ENCODE measurements at regions not wholly inside any gene's neighbourhood (a gene's known extent, or its start where the extent isn't known, plus 50 kb on each side); places are given as distances from the start of the nearest gene placed in this dataset.

GRCh38 chr16:80191928-80192327 lies 348.9 kb upstream of the DYNLRB2 start:
- no peak overlapping the region for H3K4me3 ChIP-seq (ENCODE audit: low read length)
- no peak for DNase-seq
- CTCF ChIA-PET, result no interaction called here
- H3K27me3 Mint-ChIP-seq, result peaks cover 4 to 20% of the 10 kb centered on the region in 2 donors
- H3K27ac ChIP-seq (ENCODE audit: low read depth, low read length), result no peak overlapping the region
- H3K9me3 ChIP-seq (ENCODE audit: low read length), result no peaks in the 10 kb centered on the region
- H3K4me3 Mint-ChIP-seq, result no peak overlapping the region
- H3K4me1 Mint-ChIP-seq, result no peaks in the 10 kb centered on the region
- no peaks in the 10 kb centered on the region for H3K4me1 ChIP-seq (ENCODE audit: insufficient read depth, low read length)
- peaks cover 0 to 4% (median 0%) of the 10 kb centered on the region in 5 donors for H3K9me3 Mint-ChIP-seq
- H3K27me3 ChIP-seq (ENCODE audit: insufficient read depth, low read length, poor library complexity, severe bottlenecking), result no peaks in the 10 kb centered on the region
- H3K27ac Mint-ChIP-seq, result no peak overlapping the region
- H3K36me3 ChIP-seq (ENCODE audit: insufficient read depth, low read length), result no peaks in the 10 kb centered on the region
- POLR2A ChIA-PET, result no interaction called here
- H3K36me3 Mint-ChIP-seq, result no peaks in the 10 kb centered on the region

- peaks cover 0 to 4% (median 0%) of the 10 kb centered on the region in 5 donors for H3K9me3 Mint-ChIP-seq
- no peaks in the 10 kb centered on the region for H3K9me3 ChIP-seq (ENCODE audit: low read length)
- H3K4me1 ChIP-seq (ENCODE audit: insufficient read depth, low read length), result no peaks in the 10 kb centered on the region
- CTCF ChIA-PET, result no interaction called here
- H3K4me3 Mint-ChIP-seq, result no peak overlapping the region
- no peaks in the 10 kb centered on the region for H3K36me3 Mint-ChIP-seq
- H3K4me1 Mint-ChIP-seq, result no peaks in the 10 kb centered on the region
- peaks cover 4 to 18% of the 10 kb centered on the region in 2 donors for H3K27me3 Mint-ChIP-seq
- no peak overlapping the region for H3K27ac Mint-ChIP-seq
- H3K27ac ChIP-seq (ENCODE audit: low read depth, low read length), result no peak overlapping the region
- no peak for DNase-seq
- POLR2A ChIA-PET, result no interaction called here
- no peak overlapping the region for H3K4me3 ChIP-seq (ENCODE audit: low read length)
- H3K36me3 ChIP-seq (ENCODE audit: insufficient read depth, low read length), result no peaks in the 10 kb centered on the region
- no peaks in the 10 kb centered on the region for H3K27me3 ChIP-seq (ENCODE audit: insufficient read depth, low read length, poor library complexity, severe bottlenecking)
Observed at GRCh38 chr16:80189476-80190175, 351.2 kb upstream of the DYNLRB2 start.

- POLR2A ChIA-PET, result no interaction called here
Observed at GRCh38 chr16:80176114-80176513, 364.7 kb upstream of the DYNLRB2 start.

GRCh38 chr16:80175011-80175410 lies 365.8 kb upstream of the DYNLRB2 start:
- CTCF ChIA-PET, result no interaction called here
- Histone ChIP-seq H3K9me3 (ENCODE audit: low read length) (no peaks in the 10 kb centered on the region), H3K4me3 (ENCODE audit: low read length) (no peak overlapping the region), H3K4me1 (ENCODE audit: insufficient read depth, low read length) (no peaks in the 10 kb centered on the region), H3K27me3 (ENCODE audit: insufficient read depth, low read length, poor library complexity, severe bottlenecking) (no peaks in the 10 kb centered on the region), H3K27ac (ENCODE audit: low read depth, low read length) (no peak overlapping the region), H3K36me3 (ENCODE audit: insufficient read depth, low read length) (no peaks in the 10 kb centered on the region)
- no peaks in the 10 kb centered on the region for H3K36me3 Mint-ChIP-seq
- H3K27ac Mint-ChIP-seq, result no peak overlapping the region
- no peak for DNase-seq
- H3K27me3 Mint-ChIP-seq, result peaks cover 0 to 22% of the 10 kb centered on the region in 2 donors
- peaks cover 0 to 3% (median 0%) of the 10 kb centered on the region in 5 donors for H3K9me3 Mint-ChIP-seq
- no peak overlapping the region for H3K4me3 Mint-ChIP-seq
- POLR2A ChIA-PET, result no interaction called here
- H3K4me1 Mint-ChIP-seq, result no peaks in the 10 kb centered on the region

More at GRCh38 chr16:80176114-80176513, 364.7 kb upstream of the DYNLRB2 start:
- DNase-seq, result no peak
- Histone ChIP-seq H3K4me3 (ENCODE audit: low read length) (no peak overlapping the region), H3K9me3 (ENCODE audit: low read length) (no peaks in the 10 kb centered on the region), H3K4me1 (ENCODE audit: insufficient read depth, low read length) (no peaks in the 10 kb centered on the region), H3K36me3 (ENCODE audit: insufficient read depth, low read length) (no peaks in the 10 kb centered on the region), H3K27ac (ENCODE audit: low read depth, low read length) (no peak overlapping the region), H3K27me3 (ENCODE audit: insufficient read depth, low read length, poor library complexity, severe bottlenecking) (no peaks in the 10 kb centered on the region)
- CTCF ChIA-PET, result no interaction called here
- Mint-ChIP-seq H3K36me3 (no peaks in the 10 kb centered on the region), H3K27ac (no peak overlapping the region), H3K9me3 (peaks cover 0 to 2% (median 0%) of the 10 kb centered on the region in 5 donors), H3K27me3 (peaks cover 0 to 29% of the 10 kb centered on the region in 2 donors), H3K4me1 (no peaks in the 10 kb centered on the region), H3K4me3 (no peak overlapping the region)

- H3K36me3 Mint-ChIP-seq, result no peaks in the 10 kb centered on the region
- H3K36me3 ChIP-seq (ENCODE audit: insufficient read depth, low read length), result no peaks in the 10 kb centered on the region
- peaks cover 0 to 22% of the 10 kb centered on the region in 2 donors for H3K27me3 Mint-ChIP-seq
- H3K27ac Mint-ChIP-seq, result no peak overlapping the region
- no peaks in the 10 kb centered on the region for H3K4me1 ChIP-seq (ENCODE audit: insufficient read depth, low read length)
- no peak overlapping the region for H3K4me3 Mint-ChIP-seq
- no peaks in the 10 kb centered on the region for H3K27me3 ChIP-seq (ENCODE audit: insufficient read depth, low read length, poor library complexity, severe bottlenecking)
- H3K9me3 Mint-ChIP-seq, result peaks cover 0 to 3% (median 0%) of the 10 kb centered on the region in 5 donors
- DNase-seq, result no peak
- no peak overlapping the region for H3K27ac ChIP-seq (ENCODE audit: low read depth, low read length)
- no peaks in the 10 kb centered on the region for H3K9me3 ChIP-seq (ENCODE audit: low read length)
- ChIA-PET POLR2A (no interaction called here), CTCF (no interaction called here)
- no peak overlapping the region for H3K4me3 ChIP-seq (ENCODE audit: low read length)
- H3K4me1 Mint-ChIP-seq, result no peaks in the 10 kb centered on the region
Observed at GRCh38 chr16:80174416-80174815, 366.4 kb upstream of the DYNLRB2 start.

GRCh38 chr16:80171746-80172145 lies 369.0 kb upstream of the DYNLRB2 start:
- Mint-ChIP-seq H3K4me1 (no peaks in the 10 kb centered on the region), H3K27me3 (peaks cover 0 to 5% of the 10 kb centered on the region in 2 donors), H3K36me3 (no peaks in the 10 kb centered on the region), H3K4me3 (no peak overlapping the region), H3K27ac (no peak overlapping the region), H3K9me3 (peaks cover 0 to 3% (median 0%) of the 10 kb centered on the region in 5 donors)
- H3K9me3 ChIP-seq (ENCODE audit: low read length), result no peaks in the 10 kb centered on the region
- no peaks in the 10 kb centered on the region for H3K27me3 ChIP-seq (ENCODE audit: insufficient read depth, low read length, poor library complexity, severe bottlenecking)
- ChIA-PET POLR2A (no interaction called here), CTCF (no interaction called here)
- H3K36me3 ChIP-seq (ENCODE audit: insufficient read depth, low read length), result no peaks in the 10 kb centered on the region
- no peak overlapping the region for H3K27ac ChIP-seq (ENCODE audit: low read depth, low read length)
- DNase-seq, result no peak
- no peaks in the 10 kb centered on the region for H3K4me1 ChIP-seq (ENCODE audit: insufficient read depth, low read length)
- no peak overlapping the region for H3K4me3 ChIP-seq (ENCODE audit: low read length)

GRCh38 chr16:80171199-80171598 lies 369.6 kb upstream of the DYNLRB2 start:
- Histone ChIP-seq H3K4me1 (ENCODE audit: insufficient read depth, low read length) (no peaks in the 10 kb centered on the region), H3K9me3 (ENCODE audit: low read length) (no peaks in the 10 kb centered on the region), H3K4me3 (ENCODE audit: low read length) (no peak overlapping the region), H3K36me3 (ENCODE audit: insufficient read depth, low read length) (no peaks in the 10 kb centered on the region), H3K27ac (ENCODE audit: low read depth, low read length) (no peak overlapping the region), H3K27me3 (ENCODE audit: insufficient read depth, low read length, poor library complexity, severe bottlenecking) (no peaks in the 10 kb centered on the region)
- ChIA-PET CTCF (no interaction called here), POLR2A (no interaction called here)
- H3K4me1 Mint-ChIP-seq, result no peaks in the 10 kb centered on the region
- peaks cover 0 to 3% (median 0%) of the 10 kb centered on the region in 5 donors for H3K9me3 Mint-ChIP-seq
- H3K36me3 Mint-ChIP-seq, result no peaks in the 10 kb centered on the region
- H3K27me3 Mint-ChIP-seq, result peaks cover 0 to under 1% of the 10 kb centered on the region in 2 donors
- no peak for DNase-seq
- H3K27ac Mint-ChIP-seq, result no peak overlapping the region
- H3K4me3 Mint-ChIP-seq, result no peak overlapping the region

- Mint-ChIP-seq H3K27ac (no peak overlapping the region), H3K4me3 (no peak overlapping the region), H3K36me3 (no peaks in the 10 kb centered on the region), H3K4me1 (no peaks in the 10 kb centered on the region), H3K27me3 (peaks cover 0 to 5% of the 10 kb centered on the region in 2 donors), H3K9me3 (peaks cover 0 to 3% (median 0%) of the 10 kb centered on the region in 5 donors)
- Histone ChIP-seq H3K4me1 (ENCODE audit: insufficient read depth, low read length) (no peaks in the 10 kb centered on the region), H3K4me3 (ENCODE audit: low read length) (no peak overlapping the region), H3K9me3 (ENCODE audit: low read length) (no peaks in the 10 kb centered on the region), H3K27ac (ENCODE audit: low read depth, low read length) (no peak overlapping the region), H3K27me3 (ENCODE audit: insufficient read depth, low read length, poor library complexity, severe bottlenecking) (no peaks in the 10 kb centered on the region), H3K36me3 (ENCODE audit: insufficient read depth, low read length) (no peaks in the 10 kb centered on the region)
- no peak for DNase-seq
- POLR2A ChIA-PET, result no interaction called here
- CTCF ChIA-PET, result no interaction called here
Observed at GRCh38 chr16:80167657-80168390, 373.0 kb upstream of the DYNLRB2 start.

Measured in CD8-positive, alpha-beta memory T cell (primary cell).